ENCODE measurements at regions not wholly inside any gene's neighbourhood (a gene's known extent, or its start where the extent isn't known, plus 50 kb on each side); places are given as distances from the start of the nearest gene placed in this dataset.

DNA sequence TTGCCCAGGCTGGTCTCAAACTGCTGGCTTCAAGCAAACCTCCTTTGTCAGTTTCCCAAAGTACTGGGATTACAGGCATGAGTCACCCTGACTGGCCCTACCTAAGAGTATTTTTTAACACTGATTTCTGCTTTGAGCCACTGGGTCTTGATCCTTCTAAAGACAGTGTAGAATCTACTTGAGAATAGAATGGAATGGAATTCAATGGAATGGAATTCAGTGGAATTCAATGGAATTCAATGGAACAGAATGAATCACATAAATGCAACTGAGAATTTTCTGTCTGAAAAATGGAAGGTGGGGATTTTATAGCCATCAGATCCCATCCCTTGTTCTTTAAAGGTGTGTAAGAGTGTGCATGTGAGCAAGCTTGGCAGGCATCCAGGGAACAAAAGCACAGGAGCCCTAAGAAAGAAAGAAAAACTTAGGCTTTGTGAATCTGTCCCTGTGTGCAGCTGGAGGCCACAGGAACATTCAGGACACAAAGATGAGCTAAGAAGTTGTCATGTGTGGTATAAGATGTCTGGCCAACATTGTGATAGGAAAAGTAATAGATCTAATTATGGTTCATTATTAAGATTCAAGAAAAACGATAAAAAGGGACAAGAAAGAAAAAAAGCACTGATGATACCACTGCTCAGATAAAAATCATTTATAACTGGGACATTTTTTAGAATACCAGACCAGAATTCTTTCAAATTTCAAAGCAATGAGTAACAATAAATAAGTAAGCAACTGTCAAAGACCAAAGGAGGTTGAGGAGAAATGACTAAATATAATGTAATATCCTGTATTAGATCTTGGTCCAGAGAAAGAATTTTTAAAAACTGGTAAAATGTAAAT lies 681.0 kb upstream of the GJE1 start:
- DNase-seq (ENCODE audit: low read depth), result no peak

DNA sequence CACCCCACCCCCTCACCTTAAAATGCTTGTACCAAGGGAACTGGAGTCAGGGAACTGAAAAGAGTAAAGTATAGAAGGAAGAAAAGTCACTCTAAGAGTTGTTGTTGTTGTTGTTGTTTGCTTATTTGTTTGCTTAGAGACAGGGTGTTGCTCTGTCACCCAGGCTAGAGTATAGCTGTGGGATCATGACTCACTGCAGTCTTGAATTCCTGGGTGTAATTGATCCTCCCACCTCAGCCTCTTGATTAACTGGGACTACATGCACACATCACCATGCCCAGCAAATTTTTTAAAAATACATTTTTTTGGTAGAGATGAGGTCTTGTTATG lies 681.6 kb upstream of the GJE1 start:
- DNase-seq (ENCODE audit: low read depth), result no peak

DNA sequence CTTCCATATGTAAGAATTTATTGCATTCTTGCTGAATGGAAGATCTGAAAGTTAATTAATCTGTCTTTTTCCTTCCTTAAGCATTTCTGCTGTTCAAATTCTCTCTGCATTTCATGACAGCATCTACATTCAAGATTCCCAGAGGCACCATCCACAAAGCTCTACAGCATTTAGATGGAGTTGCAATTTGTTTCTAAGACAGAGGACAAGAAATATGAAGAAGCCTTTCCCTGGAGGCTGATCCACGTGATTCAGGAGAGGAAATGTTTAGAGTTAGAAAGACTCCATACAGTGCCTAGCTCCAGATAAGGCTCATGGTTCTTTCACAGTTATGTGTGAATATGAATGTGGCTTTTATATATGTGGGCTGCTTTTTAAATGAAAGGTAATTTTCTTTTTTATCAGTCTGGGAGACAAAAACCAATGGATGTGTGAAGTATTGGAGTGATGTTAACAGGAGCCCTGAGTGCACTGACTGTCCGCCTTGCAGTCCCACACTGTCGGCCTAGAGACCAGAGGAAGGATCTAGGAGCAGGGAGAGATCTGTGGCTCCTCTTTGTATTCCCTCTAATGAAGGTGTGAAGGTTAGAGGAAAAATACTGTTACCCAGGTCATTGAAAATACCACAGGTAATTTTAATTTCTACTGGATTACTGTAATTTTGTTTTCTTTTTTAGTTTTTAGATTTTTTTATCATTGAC lies 686.6 kb upstream of the GJE1 start:
- no peak for DNase-seq (ENCODE audit: low read depth)

DNA sequence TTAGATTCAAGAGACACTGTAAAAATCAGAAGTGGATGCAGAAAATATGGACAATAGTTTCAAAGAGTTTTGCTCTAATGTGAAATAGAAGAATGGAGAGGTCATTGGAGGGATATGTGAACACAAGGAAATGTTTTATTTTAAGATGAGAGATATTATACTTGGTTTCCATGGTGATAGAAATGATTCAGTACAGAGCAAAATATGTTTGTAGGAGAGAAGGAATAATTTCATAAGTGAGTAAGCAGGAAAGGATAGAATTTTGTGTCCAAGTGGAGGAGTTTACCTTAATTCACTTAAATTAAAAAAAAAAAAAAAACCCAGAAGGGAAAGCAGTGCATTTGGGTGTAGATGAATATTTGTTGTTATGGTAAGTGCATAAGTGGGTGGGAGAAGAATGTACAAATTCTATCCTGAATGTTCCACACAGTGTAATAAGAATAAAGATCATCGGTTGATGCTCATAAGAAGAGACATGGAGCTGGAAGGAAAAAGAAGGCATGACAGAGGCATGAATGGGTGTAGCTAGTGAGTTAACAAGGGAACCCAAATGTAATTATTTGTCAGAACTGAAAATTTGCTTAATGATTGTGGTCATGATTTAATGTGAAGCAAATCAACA lies 688.9 kb upstream of the GJE1 start:
- DNase-seq (ENCODE audit: low read depth), result no peak

DNA sequence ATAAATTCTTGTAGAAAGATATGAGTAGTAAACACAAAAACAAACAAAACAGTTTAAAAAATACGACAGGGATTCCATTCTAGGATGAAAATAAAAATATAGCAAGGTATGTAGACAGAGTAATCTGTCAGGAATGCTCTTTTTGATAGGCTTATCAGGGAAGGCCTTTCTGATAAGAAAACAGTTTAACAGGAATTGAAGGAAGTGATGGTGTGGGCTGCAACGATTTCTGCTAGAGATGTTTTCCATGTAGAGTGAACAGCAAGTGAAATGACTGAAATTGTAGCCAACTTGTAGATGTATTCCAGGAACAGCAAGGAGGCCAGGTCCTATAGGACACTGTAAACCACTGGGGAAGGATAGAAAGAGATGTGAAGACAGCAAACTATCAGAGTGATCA lies 689.7 kb upstream of the GJE1 start:
- no peak for DNase-seq (ENCODE audit: low read depth)

DNA sequence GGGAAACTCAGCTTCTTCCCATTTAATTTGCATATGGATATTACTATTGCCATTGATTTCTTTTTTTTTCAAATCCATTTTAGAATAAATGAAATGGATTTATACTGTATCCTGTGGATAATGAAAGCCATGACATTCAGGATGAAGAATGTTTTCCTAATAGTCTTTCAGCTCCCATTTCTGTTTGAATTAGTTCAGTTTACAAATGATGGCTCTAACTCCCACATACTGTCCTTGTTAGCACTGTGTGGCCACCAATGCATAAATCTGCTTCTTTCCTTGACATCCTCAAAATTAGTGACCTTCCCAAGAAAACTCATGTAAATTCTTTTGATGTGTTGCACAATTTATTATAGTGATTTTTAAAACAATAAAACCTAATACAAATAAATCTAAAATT lies 693.2 kb upstream of the GJE1 start:
- no peak for DNase-seq (ENCODE audit: low read depth)

DNA sequence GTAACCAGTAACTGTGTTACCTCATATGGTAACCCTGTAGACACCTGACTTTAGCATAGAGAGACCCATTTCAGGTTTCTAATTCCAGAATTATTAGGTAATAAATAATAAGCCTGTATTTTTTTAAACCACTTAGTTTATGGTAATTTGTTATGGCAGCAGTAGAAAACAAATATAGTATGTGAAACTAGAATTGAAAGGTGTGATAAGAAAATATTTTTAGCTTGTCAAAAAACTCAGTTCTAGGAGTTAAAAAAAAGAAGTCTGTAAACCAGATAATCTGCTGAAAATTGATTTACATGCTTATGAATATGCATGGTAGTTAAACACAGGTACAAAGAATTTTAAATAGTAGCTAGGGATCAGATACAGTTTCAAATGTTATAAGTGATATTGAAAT lies 695.0 kb upstream of the GJE1 start:
- no peak for DNase-seq (ENCODE audit: low read depth)

DNA sequence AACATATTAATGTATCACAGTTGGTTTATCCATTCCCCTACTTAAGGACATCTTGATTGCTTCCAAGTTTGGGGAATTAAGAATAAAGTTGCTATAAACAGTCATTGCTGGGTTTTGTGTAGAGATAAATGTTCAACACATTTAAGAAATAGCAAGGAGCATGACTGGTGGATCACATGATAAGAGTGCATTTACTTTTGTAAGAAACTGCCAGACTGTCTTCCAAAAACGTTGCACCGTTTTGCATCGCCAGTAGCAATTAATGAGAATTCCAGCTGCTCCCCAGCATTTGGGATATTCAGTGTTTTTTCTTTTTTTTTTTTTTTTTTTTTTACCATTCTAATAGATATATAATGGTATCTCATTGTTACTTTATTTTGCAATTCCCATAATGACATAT lies 695.7 kb upstream of the GJE1 start:
- no peak for DNase-seq (ENCODE audit: low read depth)

DNA sequence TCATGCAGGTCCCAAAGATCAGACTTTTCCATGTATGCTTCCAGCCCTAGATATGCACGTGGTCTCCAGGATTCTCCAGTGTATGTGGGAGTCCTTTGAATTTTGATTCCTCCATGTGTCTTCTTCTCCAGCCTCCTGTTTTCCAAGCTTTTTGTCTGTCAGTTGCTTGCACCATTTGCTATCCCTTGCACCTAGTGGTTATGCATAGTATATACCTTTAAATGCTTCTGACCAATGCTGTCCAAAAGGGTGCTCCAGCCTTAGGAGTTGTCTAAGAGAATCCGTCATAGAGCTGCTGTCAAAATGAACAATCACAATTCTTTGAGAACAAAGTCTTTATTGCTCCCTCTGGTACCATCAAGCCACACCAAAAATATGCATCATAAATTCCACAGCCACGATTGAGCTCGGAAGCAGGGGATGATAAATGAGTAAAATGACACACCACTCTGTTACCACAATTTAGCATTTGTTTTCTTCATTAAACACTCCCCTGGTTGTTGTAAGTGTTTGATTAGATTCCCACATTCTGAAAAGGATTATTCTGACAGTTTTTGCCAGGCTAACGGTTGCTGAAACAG lies 706.2 kb upstream of the GJE1 start:
- no peak for DNase-seq (ENCODE audit: low read depth)

DNA sequence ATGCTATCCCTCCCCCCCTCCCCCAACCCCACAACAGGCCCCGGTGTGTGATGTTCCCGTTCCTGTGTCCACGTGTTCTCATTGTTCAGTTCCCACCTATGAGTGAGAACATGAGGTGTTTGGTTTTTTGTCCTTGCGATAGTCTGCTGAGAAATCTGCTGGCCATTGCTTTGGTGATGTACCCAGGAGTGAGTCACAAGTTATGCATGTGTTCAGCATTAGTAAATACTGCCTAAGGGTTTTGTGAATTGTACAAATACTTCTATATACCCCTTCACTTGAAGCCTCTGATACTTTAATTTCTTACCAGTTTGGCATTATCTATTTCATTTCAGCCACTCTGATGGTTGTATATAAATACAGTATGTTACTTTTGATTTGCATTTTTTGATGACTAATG lies 711.3 kb upstream of the GJE1 start:
- DNase-seq (ENCODE audit: low read depth), result no peak

DNA sequence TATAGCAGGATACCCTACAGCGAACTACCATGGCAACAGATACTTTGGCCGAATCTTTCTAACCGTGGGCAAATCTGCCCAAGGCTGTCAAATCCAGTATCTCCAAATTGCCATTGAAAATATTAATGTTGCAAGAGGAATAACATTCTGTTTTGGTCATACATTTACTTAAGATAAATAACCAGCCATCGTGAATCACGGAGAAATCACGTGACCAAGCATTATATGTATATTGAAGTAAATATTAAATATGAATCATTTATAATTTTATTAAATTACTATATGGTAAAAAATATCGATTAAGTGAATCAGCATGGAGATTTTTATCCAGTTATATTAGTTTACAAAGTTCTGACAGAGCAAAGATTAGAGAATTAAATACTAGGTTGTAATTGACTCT lies 714.6 kb upstream of the GJE1 start:
- DNase-seq (ENCODE audit: low read depth), result no peak

DNA sequence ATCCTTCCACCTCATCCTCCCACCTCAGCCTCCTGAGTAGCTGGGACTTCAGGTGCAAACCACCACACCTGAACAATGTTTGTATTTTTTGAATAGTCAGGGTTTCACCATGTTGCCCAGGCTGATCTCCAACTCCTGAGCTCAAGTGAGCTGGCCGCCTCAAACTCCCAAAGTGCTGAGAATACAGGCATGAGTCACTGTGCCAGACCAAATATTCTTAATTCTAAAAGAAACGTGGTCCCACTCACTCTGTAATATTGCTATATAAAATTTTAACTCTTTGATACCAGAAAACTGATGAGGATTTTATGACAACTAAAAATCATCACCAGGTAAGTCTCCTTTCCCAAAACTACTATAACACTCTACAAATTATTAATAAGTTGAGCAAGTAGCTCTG lies 716.8 kb upstream of the GJE1 start:
- no peak for DNase-seq (ENCODE audit: low read depth)

DNA sequence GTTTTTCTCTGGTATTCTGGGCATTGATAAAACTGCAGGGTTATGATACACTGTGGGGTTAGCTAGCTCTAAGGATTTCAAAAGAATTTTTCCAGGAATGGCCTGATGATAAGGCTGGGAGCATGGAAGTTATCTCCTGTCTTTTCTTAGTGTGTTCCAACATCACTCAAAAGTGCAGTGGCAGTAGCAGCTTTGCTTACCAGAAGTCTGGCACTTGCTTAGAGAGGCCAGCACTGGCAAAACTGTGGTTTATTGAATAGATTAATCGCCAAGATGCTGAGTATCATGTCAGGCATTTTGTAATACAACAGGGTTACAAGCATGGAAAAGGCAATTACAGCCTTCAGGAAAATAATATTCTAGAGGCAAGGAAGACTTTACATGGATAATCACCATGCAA lies 719.5 kb upstream of the GJE1 start:
- no peak for DNase-seq (ENCODE audit: low read depth)

DNA sequence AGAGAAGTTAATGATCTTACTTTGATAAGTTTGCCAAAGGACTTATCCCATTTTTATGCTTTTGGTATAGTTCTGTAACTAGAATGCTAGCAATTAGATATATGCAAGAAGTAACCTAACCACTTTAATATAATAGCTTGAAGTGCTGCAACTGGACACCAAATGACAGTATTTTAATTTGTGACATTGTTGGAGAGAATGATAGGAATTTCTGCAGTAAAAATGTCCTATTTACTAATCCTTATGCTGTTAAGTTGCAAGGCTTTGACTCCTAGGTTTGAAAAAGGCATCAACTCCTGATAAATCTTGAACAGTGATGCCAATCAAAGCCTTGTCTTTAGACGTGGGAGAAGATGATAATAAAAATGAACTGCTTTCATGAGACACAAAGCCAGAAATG lies 726.0 kb upstream of the GJE1 start:
- DNase-seq (ENCODE audit: low read depth), result no peak

DNA sequence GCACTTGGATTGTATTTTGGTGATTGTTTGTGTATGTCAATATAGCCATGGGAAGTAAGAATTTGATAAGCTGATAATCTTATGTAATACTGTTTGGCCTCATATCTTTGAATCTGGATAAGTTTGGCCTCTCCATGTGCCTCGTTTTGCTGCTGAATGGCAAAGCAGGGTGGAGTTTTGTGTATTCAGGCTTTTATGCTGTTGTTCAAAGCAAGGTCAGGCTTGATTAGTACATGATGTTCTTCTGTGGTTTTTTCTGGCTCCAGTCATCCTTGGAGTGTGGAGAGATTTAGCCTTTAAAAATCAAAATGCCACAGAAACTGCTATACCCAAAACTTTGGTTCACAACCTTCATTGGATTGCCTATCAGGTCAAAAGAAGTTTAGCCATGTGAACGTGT lies 728.9 kb upstream of the GJE1 start:
- DNase-seq (ENCODE audit: low read depth), result no peak

DNA sequence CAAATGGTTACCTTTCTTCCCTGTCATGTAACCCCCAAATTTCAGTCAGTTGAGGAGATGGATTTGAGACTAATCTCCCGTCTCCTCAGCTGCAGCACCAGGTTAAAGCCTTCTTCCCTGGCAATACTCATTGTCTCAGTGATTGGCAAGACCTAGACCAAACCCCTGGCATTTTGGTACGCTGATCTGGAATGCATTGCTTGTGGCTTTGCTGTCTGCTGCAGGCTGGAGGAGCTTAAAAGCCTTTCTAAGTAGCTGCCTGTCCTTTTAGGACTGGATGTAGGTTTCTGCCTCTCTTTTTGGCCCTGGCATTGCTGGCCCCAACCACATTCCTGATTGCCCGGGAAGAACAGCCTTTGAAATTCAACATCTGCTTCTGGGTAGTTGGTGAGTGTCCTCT lies 729.6 kb upstream of the GJE1 start:
- no peak for DNase-seq (ENCODE audit: low read depth)

DNA sequence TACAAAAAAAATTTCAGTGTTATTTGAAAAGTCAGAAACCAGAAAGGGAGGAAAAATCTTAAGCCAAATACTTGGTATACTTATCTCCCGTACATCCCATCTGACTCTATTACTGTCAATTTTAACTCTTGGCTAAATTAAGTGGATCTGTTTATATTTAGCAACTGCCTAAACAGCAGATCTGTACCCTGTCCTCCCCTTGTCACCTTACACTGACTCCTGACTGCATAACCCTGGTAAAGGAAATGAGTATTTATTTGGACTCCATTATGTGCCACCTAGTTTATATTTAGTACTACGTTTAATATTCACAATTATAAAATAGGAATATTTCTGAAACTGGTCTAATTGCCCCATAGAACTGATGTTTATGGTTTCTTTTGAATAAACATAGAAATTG lies 730.2 kb upstream of the GJE1 start:
- DNase-seq (ENCODE audit: low read depth), result no peak

DNA sequence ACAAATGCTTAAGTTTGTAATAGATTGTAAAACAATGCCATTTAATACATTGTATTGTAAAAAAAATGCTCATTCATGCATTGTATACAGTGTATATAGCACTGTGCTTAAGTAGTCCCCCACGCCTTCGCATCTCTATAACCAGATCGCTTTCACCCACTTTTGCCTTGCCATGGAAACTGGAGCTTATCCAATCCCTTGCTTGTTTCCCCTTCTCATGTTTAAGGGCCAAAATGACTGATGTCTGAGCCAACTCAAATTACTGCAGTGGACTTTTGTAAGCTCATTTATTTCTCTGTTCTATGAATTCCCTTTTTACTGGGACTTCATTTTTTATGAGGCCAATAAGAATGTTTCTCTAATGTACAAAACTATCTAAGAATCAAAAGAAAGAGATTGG lies 730.9 kb upstream of the GJE1 start:
- DNase-seq (ENCODE audit: low read depth), result no peak

DNA sequence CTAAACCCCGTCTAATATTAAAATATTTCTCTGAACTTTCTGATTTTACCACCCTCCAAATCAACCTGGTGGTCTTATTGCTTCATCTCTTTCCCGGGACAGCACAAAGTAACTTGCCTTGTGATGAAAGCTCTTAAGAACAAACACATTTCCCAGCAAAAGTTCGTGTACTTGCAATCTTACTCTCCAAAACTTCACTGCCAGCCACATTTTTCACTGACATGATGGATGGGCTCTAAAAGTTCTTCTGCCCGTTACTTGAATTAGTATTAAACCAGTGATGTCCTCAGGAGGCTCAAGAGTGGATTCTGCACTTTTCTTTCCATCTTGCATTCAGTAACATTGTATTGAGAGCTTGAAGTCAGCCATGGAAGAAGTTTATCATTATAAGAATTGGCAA lies 731.6 kb upstream of the GJE1 start:
- no peak for DNase-seq (ENCODE audit: low read depth)

DNA sequence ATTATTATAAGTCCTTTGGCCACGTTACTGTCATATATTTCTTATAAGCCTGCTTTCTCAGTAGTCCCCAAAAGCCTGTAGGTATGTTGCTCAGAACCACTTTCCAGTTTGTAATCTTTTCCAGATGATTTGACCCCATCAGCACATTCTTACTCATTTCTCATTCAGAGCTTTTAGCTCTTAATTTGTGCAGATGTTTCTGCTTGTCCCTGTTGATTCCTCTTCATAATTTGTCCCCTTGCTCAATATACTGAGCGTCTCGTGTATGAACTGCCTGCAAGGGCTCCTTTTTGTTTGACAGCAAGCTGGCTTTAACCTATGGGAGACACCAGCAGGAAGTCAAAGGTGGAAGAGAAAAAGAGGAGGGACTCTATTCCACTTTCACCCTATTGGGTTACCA lies 733.8 kb upstream of the GJE1 start:
- DNase-seq (ENCODE audit: low read depth), result no peak

DNA sequence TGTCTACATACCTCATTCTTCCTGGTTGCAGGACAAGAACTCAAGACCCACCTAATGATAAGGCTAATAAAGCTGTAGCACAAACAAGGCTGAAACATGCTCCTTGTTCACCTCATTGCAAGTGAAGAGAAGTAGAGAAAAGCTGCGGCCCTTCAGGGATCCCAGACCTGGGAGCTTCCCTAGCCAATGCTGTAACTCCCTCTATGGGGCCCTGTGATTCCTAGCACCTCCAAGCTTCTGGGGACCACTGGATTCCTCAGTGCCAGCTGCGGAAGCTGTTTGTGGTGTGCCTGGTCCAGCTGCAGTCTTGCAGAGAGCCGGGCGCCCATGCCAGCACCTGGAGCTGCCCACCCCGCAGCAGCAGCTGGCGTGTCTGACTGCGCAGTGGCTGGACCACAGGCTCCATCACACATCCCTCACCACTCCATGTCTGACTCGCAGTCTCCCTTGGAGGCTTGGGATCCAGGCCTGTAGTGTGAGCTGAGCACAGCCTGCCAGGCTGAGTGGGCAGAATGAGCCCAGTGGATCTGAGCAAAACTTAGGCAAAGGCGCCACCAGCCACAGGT lies 737.2 kb upstream of the GJE1 start:
- no peak for DNase-seq (ENCODE audit: low read depth)

DNA sequence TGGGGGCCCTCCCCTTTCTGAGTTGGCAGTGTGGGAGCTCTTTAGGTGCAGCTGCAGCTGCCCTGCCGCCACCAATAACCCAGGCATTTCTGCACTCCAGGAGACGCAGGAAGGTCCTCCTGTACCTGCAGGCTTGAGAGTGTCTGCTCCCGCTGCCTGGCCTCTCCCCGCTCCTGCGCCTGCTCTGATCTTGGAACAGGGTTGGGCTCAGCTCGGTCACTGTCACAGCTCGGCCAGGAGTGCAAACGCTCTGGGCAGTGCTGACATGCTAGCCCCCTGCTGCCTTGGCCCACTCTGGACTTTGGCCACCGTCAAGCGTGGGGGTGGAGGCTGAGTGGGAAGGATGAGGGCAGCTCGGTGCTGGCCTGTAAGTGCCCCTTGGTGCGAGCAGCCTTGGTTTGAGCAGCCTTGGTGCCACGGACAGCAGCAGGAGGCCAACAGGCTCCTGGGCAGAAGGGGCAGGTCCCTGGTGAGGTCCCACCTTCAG lies 738.1 kb upstream of the GJE1 start:
- no peak for DNase-seq (ENCODE audit: low read depth)

DNA sequence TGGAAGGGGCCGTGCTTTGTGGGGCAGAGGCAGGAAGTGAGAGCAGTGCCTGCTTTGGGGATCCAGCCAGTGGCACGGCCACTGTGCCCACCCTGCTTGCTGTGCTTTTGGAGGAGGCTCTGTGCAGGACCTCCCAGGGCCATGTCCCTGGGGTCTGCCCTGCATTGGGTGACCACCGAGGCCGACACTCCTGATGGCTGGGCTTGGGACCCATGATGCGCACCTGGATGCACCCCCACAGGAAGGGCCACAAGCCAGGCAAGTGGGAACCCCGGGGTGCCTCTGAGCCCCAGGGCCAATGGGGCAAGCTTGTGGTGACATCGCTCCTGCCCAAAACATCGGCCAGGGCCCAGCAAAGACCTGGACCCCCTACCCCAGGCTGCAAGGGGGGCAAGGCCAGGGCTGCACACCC lies 738.6 kb upstream of the GJE1 start:
- no peak for DNase-seq (ENCODE audit: low read depth)
